ENCODE measurements at regions not wholly inside any gene's neighbourhood (a gene's known extent, or its start where the extent isn't known, plus 50 kb on each side); places are given as distances from the start of the nearest gene placed in this dataset.

DNA sequence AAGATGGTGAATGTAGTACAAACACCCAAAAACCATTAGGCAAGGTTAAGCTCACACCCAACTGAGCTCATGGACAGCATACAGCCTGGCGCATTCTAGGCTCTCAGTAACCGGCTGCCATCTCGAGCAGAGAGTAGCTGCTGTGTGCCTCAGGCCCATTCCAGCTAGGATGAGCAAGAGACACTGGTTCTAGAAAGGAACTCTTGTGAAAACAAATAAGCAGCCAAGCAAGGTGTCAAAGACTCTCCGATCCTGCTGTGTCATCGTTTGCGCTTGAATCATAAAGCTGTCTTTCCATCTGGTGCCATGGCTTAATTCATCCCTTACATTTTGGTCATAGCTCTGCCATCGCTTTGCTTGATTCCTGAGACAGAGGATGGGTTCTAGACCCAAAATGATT is 135.4 kb upstream of the MSX2 start:
- 80 to 83% (median 82%) methylated on average over 7 of the region's 7 CpGs for WGBS, 3 donors
- intact Hi-C loops (cut with DNase I), result no loop called here

DNA sequence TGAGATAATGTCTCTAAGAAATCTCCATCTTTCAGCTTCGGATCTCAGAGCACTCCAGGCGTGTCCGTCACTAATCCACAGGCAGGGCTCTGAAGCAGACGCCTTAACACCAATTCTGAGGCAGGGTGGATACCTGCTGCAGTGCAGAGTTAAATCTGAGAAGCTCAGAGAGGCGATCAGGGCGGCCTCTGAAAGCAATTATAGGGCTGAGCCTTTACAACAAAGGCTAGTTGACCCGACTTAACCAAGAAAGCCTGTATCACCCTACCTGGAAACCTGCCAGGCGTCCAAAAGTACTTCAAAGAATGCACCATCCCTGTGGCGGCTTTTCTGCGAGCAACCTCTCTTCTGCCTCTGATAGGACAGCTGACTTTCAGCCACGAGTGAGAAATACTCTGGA is 134.8 kb upstream of the MSX2 start:
- 27 to 42% (median 30%) methylated on average over 11 of the region's 11 CpGs for WGBS, 3 donors
- no peaks in the 10 kb centered on the region for H3K4me1 ChIP-seq (ENCODE audit: insufficient read depth)
- TF ChIP-seq POLR2A (IDR thresholded peaks at IDR 0.05), result no peak
- TF ChIP-seq EP300 (IDR thresholded peaks at IDR 0.05), result no peak
- no peaks in the 10 kb centered on the region for H3K36me3 ChIP-seq
- H3K9me3 ChIP-seq, result no peaks in the 10 kb centered on the region
- H3K27ac ChIP-seq, result no peak overlapping the region
- H3K4me3 ChIP-seq, result no peak overlapping the region
- H3K27me3 ChIP-seq, result no peaks in the 10 kb centered on the region
- intact Hi-C loops (cut with DNase I), result no loop called here
- no peak for DNase-seq

More for the DNA sequence above, 135.4 kb upstream of the MSX2 start:
- Histone ChIP-seq H3K27ac (no peak overlapping the region), H3K9me3 (no peaks in the 10 kb centered on the region), H3K27me3 (no peaks in the 10 kb centered on the region), H3K4me1 (ENCODE audit: insufficient read depth) (no peaks in the 10 kb centered on the region), H3K4me3 (no peak overlapping the region), H3K36me3 (no peaks in the 10 kb centered on the region)
- no peak for DNase-seq
- no peak for TF ChIP-seq POLR2A (IDR thresholded peaks at IDR 0.05)
- TF ChIP-seq EP300 (IDR thresholded peaks at IDR 0.05), result no peak
- TF ChIP-seq, protein P1, sequence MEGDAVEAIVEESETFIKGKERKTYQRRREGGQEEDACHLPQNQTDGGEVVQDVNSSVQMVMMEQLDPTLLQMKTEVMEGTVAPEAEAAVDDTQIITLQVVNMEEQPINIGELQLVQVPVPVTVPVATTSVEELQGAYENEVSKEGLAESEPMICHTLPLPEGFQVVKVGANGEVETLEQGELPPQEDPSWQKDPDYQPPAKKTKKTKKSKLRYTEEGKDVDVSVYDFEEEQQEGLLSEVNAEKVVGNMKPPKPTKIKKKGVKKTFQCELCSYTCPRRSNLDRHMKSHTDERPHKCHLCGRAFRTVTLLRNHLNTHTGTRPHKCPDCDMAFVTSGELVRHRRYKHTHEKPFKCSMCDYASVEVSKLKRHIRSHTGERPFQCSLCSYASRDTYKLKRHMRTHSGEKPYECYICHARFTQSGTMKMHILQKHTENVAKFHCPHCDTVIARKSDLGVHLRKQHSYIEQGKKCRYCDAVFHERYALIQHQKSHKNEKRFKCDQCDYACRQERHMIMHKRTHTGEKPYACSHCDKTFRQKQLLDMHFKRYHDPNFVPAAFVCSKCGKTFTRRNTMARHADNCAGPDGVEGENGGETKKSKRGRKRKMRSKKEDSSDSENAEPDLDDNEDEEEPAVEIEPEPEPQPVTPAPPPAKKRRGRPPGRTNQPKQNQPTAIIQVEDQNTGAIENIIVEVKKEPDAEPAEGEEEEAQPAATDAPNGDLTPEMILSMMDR (IDR thresholded peaks at IDR 0.05), result no peak

DNA sequence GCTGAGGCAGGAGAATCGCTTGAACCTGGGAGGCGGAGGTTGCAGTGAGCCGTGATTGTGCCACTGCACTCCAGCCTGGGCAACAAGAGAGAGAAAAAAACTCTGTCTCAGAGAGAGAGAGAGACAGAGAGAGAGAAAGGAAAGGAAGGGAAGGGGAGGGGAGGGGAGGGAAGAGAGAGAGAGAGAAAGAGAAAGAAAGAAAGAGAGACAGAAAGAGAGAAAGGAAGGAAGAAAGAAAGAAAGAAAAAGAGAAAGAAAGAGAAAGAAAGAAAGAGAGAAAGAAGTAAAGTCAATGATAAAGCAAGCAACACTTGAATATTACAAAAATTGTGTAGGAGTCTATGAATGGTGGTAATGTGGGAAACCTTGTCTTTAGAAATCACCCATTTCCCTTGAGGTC is 133.6 kb upstream of the MSX2 start:
- H3K4me1 ChIP-seq (ENCODE audit: insufficient read depth), result no peaks in the 10 kb centered on the region
- intact Hi-C loops (cut with DNase I), result no loop called here
- no peak overlapping the region for H3K27ac ChIP-seq
- WGBS, 3 donors, result 74 to 90% (median 78%) methylated on average over 3 of the region's 3 CpGs
- H3K9me3 ChIP-seq, result no peaks in the 10 kb centered on the region
- no peaks in the 10 kb centered on the region for H3K27me3 ChIP-seq
- no peaks in the 10 kb centered on the region for H3K36me3 ChIP-seq
- no peak for DNase-seq
- H3K4me3 ChIP-seq, result no peak overlapping the region
- no peak for TF ChIP-seq EP300 (IDR thresholded peaks at IDR 0.05)
- no peak for TF ChIP-seq POLR2A (IDR thresholded peaks at IDR 0.05)
- TF ChIP-seq, protein P1 (IDR thresholded peaks at IDR 0.05), result no peak

DNA sequence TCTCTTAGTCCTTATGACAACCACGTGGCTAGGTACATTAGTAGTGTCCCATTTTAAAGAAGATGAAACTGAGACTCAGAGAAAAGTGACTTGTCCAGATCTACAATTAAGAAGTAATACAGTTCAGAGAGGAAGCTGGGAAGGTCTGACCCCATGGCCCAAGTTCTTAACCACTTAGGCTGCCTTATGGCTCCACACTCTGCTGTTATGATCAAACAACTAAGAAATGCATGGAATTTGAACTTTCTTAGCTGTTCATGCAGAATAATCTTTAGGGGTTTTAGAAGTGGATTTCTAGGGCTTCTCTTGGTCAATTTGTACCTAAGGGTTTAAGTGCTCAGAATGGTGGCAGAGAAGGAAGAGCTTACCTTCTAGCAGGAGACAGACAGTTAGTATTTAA is 128.0 kb upstream of the MSX2 start:
- H3K36me3 ChIP-seq, result no peaks in the 10 kb centered on the region
- no peaks in the 10 kb centered on the region for H3K9me3 ChIP-seq
- no peak for TF ChIP-seq POLR2A (IDR thresholded peaks at IDR 0.05)
- TF ChIP-seq, protein P1 (IDR thresholded peaks at IDR 0.05), result no peak
- TF ChIP-seq EP300 (IDR thresholded peaks at IDR 0.05), result no peak
- WGBS, 3 donors, result 74 to 78% (median 77%) methylated on average over 1 of the region's 1 CpG
- no peaks in the 10 kb centered on the region for H3K4me1 ChIP-seq (ENCODE audit: insufficient read depth)
- DNase-seq, result no peak
- H3K4me3 ChIP-seq, result no peak overlapping the region
- intact Hi-C loops (cut with DNase I), result no loop called here
- no peak overlapping the region for H3K27ac ChIP-seq
- H3K27me3 ChIP-seq, result no peaks in the 10 kb centered on the region

DNA sequence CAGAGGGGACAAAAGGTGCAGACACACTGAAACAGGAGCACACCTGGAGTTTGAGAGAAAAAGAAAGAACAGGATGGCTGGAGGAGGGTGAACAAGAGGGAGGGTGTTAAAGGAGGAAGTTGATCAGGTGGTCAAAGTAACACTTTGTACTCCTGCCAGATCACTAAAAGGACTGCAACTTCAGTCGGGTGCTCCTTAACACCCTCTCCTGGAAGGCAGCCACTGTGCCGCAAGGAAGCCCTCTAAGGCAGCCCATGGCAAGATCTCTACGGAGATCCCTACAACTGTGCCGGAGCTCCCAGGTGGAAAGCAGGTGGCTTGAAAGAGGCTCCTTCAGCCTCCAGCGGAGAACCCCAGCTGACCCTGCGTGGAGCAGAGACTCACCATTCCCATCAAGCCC is 124.4 kb upstream of the MSX2 start:
- Histone ChIP-seq H3K27me3 (no peaks in the 10 kb centered on the region), H3K36me3 (no peaks in the 10 kb centered on the region), H3K4me1 (ENCODE audit: insufficient read depth) (no peaks in the 10 kb centered on the region), H3K9me3 (no peaks in the 10 kb centered on the region), H3K4me3 (no peak overlapping the region), H3K27ac (no peak overlapping the region)
- no peak for DNase-seq
- TF ChIP-seq EP300 (IDR thresholded peaks at IDR 0.05) (no peak), POLR2A (IDR thresholded peaks at IDR 0.05) (no peak)
- TF ChIP-seq, protein P1 (IDR thresholded peaks at IDR 0.05), result no peak
- intact Hi-C loops (cut with DNase I), result no loop called here
- 13 to 18% (median 16%) methylated on average over 6 of the region's 6 CpGs for WGBS, 3 donors
